ENCODE measurements at regions not wholly inside any gene's neighbourhood (a gene's known extent, or its start where the extent isn't known, plus 50 kb on each side); places are given as distances from the start of the nearest gene placed in this dataset.

GRCh38 chr5:51556833-51557232 is 173.6 kb downstream of the ISL1 start:
- H3K4me2 ChIP-seq, result no peak overlapping the region
- H3K4me3 ChIP-seq (ENCODE audit: low read depth in 2 of 2, low read length in 1 of 2), result no peak overlapping the region
- DNase-seq, result no peak
- 86% methylated on average over 4 of the region's 4 CpGs for WGBS (ENCODE audit: low lambda C conversion rate)
- peaks cover 0 to 18% of the 10 kb centered on the region in 2 experiments; a peak in 1 of 4 replicates for H3K4me1 ChIP-seq (ENCODE audit: control insufficient read depth in 1 of 2, insufficient read depth in 2 of 2, low read depth in 1 of 2, low read length in 1 of 2)
- ChIA-PET POLR2A (no interaction called here), CTCF (no interaction called here)
- no peak overlapping the region for H2AFZ ChIP-seq (ENCODE audit: low read depth)
- no peaks in the 10 kb centered on the region; the same call in 1 of the 2 replicates for H3K79me2 ChIP-seq (ENCODE audit: insufficient read depth)
- H4K20me1 ChIP-seq (ENCODE audit: insufficient read depth), result no peaks in the 10 kb centered on the region
- no peaks in the 10 kb centered on the region for H3K9me2 ChIP-seq
- peaks cover 0 to 10% of the 10 kb centered on the region in 2 experiments for H3K36me3 ChIP-seq (replicated peaks in 1 of 2; ENCODE audit: control insufficient read depth in 1 of 2, insufficient read depth in 2 of 2, low read length in 1 of 2)
- TF ChIP-seq FOXM1 (IDR thresholded peaks at IDR 0.05; ENCODE audit: low read depth), result no peak
- no peak for TF ChIP-seq FOSL2 (IDR thresholded peaks at IDR 0.05; ENCODE audit: borderline replicate concordance, low read depth)
- no peak for TF ChIP-seq MXI1 (IDR thresholded peaks at IDR 0.05; ENCODE audit: low read depth, low read length)
- no peak for TF ChIP-seq JUND (IDR thresholded peaks at IDR 0.05)
- no peak for TF ChIP-seq USF2 (IDR thresholded peaks at IDR 0.05; ENCODE audit: borderline replicate concordance, low read depth, low read length)
- TF ChIP-seq EZH2phosphoT487 (IDR thresholded peaks at IDR 0.05; ENCODE audit: borderline replicate concordance, low read depth), result no peak
- TF ChIP-seq YY1 (IDR thresholded peaks at IDR 0.05; ENCODE audit: low read depth), result no peak
- no peak for TF ChIP-seq TCF12 (IDR thresholded peaks at IDR 0.05)
- TF ChIP-seq CHD2 (IDR thresholded peaks at IDR 0.05; ENCODE audit: low read length, partially characterized antibody), result no peak
- no peak for TF ChIP-seq IRF3 (IDR thresholded peaks at IDR 0.05; ENCODE audit: low read depth, low read length)
- TF ChIP-seq RAD21 (IDR thresholded peaks at IDR 0.05; ENCODE audit: low read length), result no peak
- TF ChIP-seq FOXJ3 (CRISPR knock-in tag; IDR thresholded peaks at IDR 0.05), result no peak
- no peak for TF ChIP-seq GABPA (IDR thresholded peaks at IDR 0.05; ENCODE audit: low read depth)
- TF ChIP-seq MAX (IDR thresholded peaks at IDR 0.05; ENCODE audit: low read depth), result no peak
- TF ChIP-seq EP300 (IDR thresholded peaks at IDR 0.05; ENCODE audit: borderline replicate concordance in 1 of 2, low read depth in 1 of 2, low read length in 1 of 2), result no peak
- no peak for TF ChIP-seq PBX3 (IDR thresholded peaks at IDR 0.05)
- H3K9me3 ChIP-seq, result no peaks in the 10 kb centered on the region
- peak overlapping the region in 1 of 2 experiments; percentile 16; a peak in 2 of 4 replicates for H3K27ac ChIP-seq (ENCODE audit: low read depth in 2 of 2, low read length in 1 of 2)
- H3K9ac ChIP-seq, result no peak overlapping the region
- H3F3A ChIP-seq (replicated peaks; ENCODE audit: insufficient read depth), result peaks cover 3% of the 10 kb centered on the region
- no peaks in the 10 kb centered on the region for H3K27me3 ChIP-seq (ENCODE audit: insufficient read depth)

Measured in SK-N-SH (cell line).